Spleen (tissue), 11 donors: ENCODE measurements at regions not wholly inside any gene's neighbourhood (a gene's known extent, or its start where the extent isn't known, plus 50 kb on each side); places are given as distances from the start of the nearest gene placed in this dataset.

Source experiments
- DNase-seq: peaks from one replicate; pipeline ENCODE4 v3.0.0-alpha.2; 2020
- H3K27ac ChIP-seq, 8 donors: fragments of 200-600 bp; sonication (generic) in 7 of 8; 1 replicate in 4 of 8; 2 replicates in 4 of 8; pipeline versions ENCODE4 v1.5.0 to v1.8.0; 2016 to 2021; ENCODE audit warnings: inconsistent platforms in 4 of 8, mild to moderate bottlenecking in 4 of 8, moderate library complexity in 1 of 8
- H3K27me3 ChIP-seq, 7 donors: fragments of 200-600 bp; sonication (generic) in 6 of 7; replicated peaks in 1 of 7; 1 replicate in 4 of 7; 2 replicates in 3 of 7; pipeline versions ENCODE4 v1.5.0 to v1.8.0; 2016 to 2021; ENCODE audit warnings: inconsistent platforms in 3 of 7, mild to moderate bottlenecking in 1 of 7
- H3K36me3 ChIP-seq, 6 donors: fragments of 200-600 bp; sonication (generic) in 5 of 6; 1 replicate in 4 of 6; 2 replicates in 2 of 6; pipeline versions ENCODE4 v1.5.0 to v1.8.0; 2016 to 2021; ENCODE audit warnings: inconsistent platforms in 2 of 6
- H3K4me1 ChIP-seq, 6 donors: fragments of 200-600 bp; sonication (generic) in 5 of 6; 1 replicate in 3 of 6; 2 replicates in 3 of 6; pipeline versions ENCODE4 v1.5.0 to v1.8.0; 2016 to 2021; ENCODE audit warnings: inconsistent platforms in 3 of 6
- H3K4me3 ChIP-seq, 8 donors: fragments of 200-600 bp; sonication (generic) in 7 of 8; 1 replicate in 4 of 8; 2 replicates in 4 of 8; pipeline versions ENCODE4 v1.5.0 to v1.8.0; 2016 to 2021; ENCODE audit warnings: inconsistent platforms in 4 of 8, mild to moderate bottlenecking in 4 of 8, moderate library complexity in 2 of 8
- H3K9me3 ChIP-seq, 8 donors: fragments of 200-600 bp; sonication (generic) in 7 of 8; 1 replicate in 4 of 8; 2 replicates in 4 of 8; pipeline versions ENCODE4 v1.5.0 to v1.8.0; 2016 to 2021; ENCODE audit warnings: inconsistent platforms in 4 of 8
- CTCF ChIP-seq, 11 experiments: fragments of 200-600 bp in 7 of 11; fragments of 450-650 bp in 4 of 11; sonication (generic) in 4 of 11; IDR thresholded peaks in 8 of 11; conservative IDR thresholded peaks in 3 of 11; 1 replicate in 7 of 11; 2 replicates in 4 of 11; pipeline versions ENCODE4 v1.4.0 to v1.8.0; 2016 to 2021; ENCODE audit warnings: antibody characterized with exemption in 11 of 11, inconsistent platforms in 4 of 11, mild to moderate bottlenecking in 1 of 11
- POLR2A ChIP-seq, 3 donors: fragments of 450-650 bp; IDR thresholded peaks; one replicate each; pipeline ENCODE4 v1.5.1; 2017; ENCODE audit warnings: antibody characterized with exemption in 3 of 3, mild to moderate bottlenecking in 1 of 3
- POLR2AphosphoS5 ChIP-seq, 3 donors: sonication (generic); formaldehyde crosslinking; IDR thresholded peaks; one replicate each; pipeline ENCODE4 v1.5.1; 2017; ENCODE audit warnings: antibody characterized with exemption in 3 of 3
- WGBS, 5 donors: extraction: QIAGEN DNeasy Blood & Tissue Kit in 3 of 5; methylation state at CpG; one replicate each; pipeline versions ENCODE4 v1.1.5 to v1.1.7; 2013 to 2018; 5-methylcytosine and 5-hydroxymethylcytosine counted together
- intact Hi-C: fragments of 100-400 bp; cut with DNase I; formaldehyde crosslinking; loops from one replicate; pipeline ENCODE4 v1.15.0; 2023; ENCODE audit warnings: low total_unique reads
- donor health status: healthy with polysubstance abuse.
- donor health status: DM: no; HTN: no; CAD: no; lungs with moderate emphysema.
- donor health status: DM: no; HTN: no; CAD: no.
- donor health status: Bipolar disorder and iron deficiency.
- donor health status: healthy.
- donor health status: DM: no; HTN: no; CAD: no.
- donor health status: DM: yes; HTN: yes; CAD: no.

GRCh38 chr13:64158908-64159307 lies 2743.3 kb upstream of the PCDH20 start:
- Histone ChIP-seq H3K4me3 (no peak overlapping the region), H3K36me3 (no peaks in the 10 kb centered on the region)

GRCh38 chr13:64154514-64154913 lies 2738.9 kb upstream of the PCDH20 start:
- intact Hi-C loops: no loop called here
- no peaks in the 10 kb centered on the region for H3K36me3 ChIP-seq
- DNase-seq: no peak
- H3K4me1 ChIP-seq: no peaks in the 10 kb centered on the region
- no peak for TF ChIP-seq POLR2AphosphoS5 (IDR thresholded peaks at IDR 0.05)
- no peak for TF ChIP-seq CTCF (IDR thresholded peaks at IDR 0.05 in 8 of 11, conservative IDR thresholded peaks at IDR 0.05 in 3 of 11)
- no peak for TF ChIP-seq POLR2A (IDR thresholded peaks at IDR 0.05)
- H3K27me3 ChIP-seq: no peaks in the 10 kb centered on the region
- 87 to 97% (median 91%) methylated on average over 1 of the region's 1 CpG for WGBS, 5 donors
- no peak overlapping the region for H3K27ac ChIP-seq
- H3K9me3 ChIP-seq: peaks cover 0 to 22% (median 9%) of the 10 kb centered on the region in 8 donors
- no peak overlapping the region for H3K4me3 ChIP-seq

More at GRCh38 chr13:64158908-64159307, 2743.3 kb upstream of the PCDH20 start:
- Histone ChIP-seq H3K27me3 (no peaks in the 10 kb centered on the region), H3K4me1 (no peaks in the 10 kb centered on the region), H3K27ac (no peak overlapping the region), H3K9me3 (peaks cover 0 to 3% (median 0%) of the 10 kb centered on the region in 8 donors)
- no peak for DNase-seq
- intact Hi-C loops: no loop called here
- 75 to 87% (median 77%) methylated on average over 3 of the region's 3 CpGs for WGBS, 5 donors
- TF ChIP-seq CTCF (IDR thresholded peaks at IDR 0.05 in 8 of 11, conservative IDR thresholded peaks at IDR 0.05 in 3 of 11): no peak
- TF ChIP-seq POLR2AphosphoS5 (IDR thresholded peaks at IDR 0.05): no peak
- no peak for TF ChIP-seq POLR2A (IDR thresholded peaks at IDR 0.05)

GRCh38 chr13:64130600-64130999 lies 2715.0 kb upstream of the PCDH20 start:
- Histone ChIP-seq H3K27ac (no peak overlapping the region), H3K36me3 (no peaks in the 10 kb centered on the region), H3K4me1 (no peaks in the 10 kb centered on the region), H3K27me3 (no peaks in the 10 kb centered on the region), H3K9me3 (peaks cover 0 to 15% (median 1%) of the 10 kb centered on the region in 8 donors), H3K4me3 (no peak overlapping the region)
- intact Hi-C loops: no loop called here
- peak; percentile 27 for DNase-seq
- TF ChIP-seq POLR2AphosphoS5 (IDR thresholded peaks at IDR 0.05) (no peak), POLR2A (IDR thresholded peaks at IDR 0.05) (no peak), CTCF (IDR thresholded peaks at IDR 0.05 in 8 of 11, conservative IDR thresholded peaks at IDR 0.05 in 3 of 11) (no peak)
- WGBS, 5 donors: 73 to 86% (median 74%) methylated on average over 4 of the region's 4 CpGs

- no peaks in the 10 kb centered on the region for H3K27me3 ChIP-seq
- no peaks in the 10 kb centered on the region for H3K4me1 ChIP-seq
Observed at GRCh38 chr13:64130171-64130570, 2714.5 kb upstream of the PCDH20 start.

More at GRCh38 chr13:64130171-64130570, 2714.5 kb upstream of the PCDH20 start:
- H3K27ac ChIP-seq: no peak overlapping the region
- WGBS, 5 donors: 61 to 83% (median 72%) methylated on average over 3 of the region's 3 CpGs
- H3K9me3 ChIP-seq: peaks cover 0 to 14% (median 0%) of the 10 kb centered on the region in 8 donors
- no peak for TF ChIP-seq POLR2AphosphoS5 (IDR thresholded peaks at IDR 0.05)
- TF ChIP-seq CTCF (IDR thresholded peaks at IDR 0.05 in 8 of 11, conservative IDR thresholded peaks at IDR 0.05 in 3 of 11): no peak
- TF ChIP-seq POLR2A (IDR thresholded peaks at IDR 0.05): no peak
- H3K4me3 ChIP-seq: no peak overlapping the region
- H3K36me3 ChIP-seq: no peaks in the 10 kb centered on the region
- intact Hi-C loops: no loop called here
- peak; percentile 29 for DNase-seq
